ENCODE measurements at regions not wholly inside any gene's neighbourhood (a gene's known extent, or its start where the extent isn't known, plus 50 kb on each side); places are given as distances from the start of the nearest gene placed in this dataset.

GRCh38 chr2:164288235-164288634 is 333.0 kb downstream of the GRB14 start:
- no peak for ATAC-seq

- ATAC-seq, result no peak
Measured at GRCh38 chr2:164287056-164287455, 334.2 kb downstream of the GRB14 start.

- no peak for ATAC-seq
Measured at GRCh38 chr2:164285576-164285975, 335.7 kb downstream of the GRB14 start.

GRCh38 chr2:164281896-164282295 is 339.4 kb downstream of the GRB14 start:
- no peak for ATAC-seq

GRCh38 chr2:164275659-164276058 is 345.6 kb downstream of the GRB14 start:
- no peak for ATAC-seq

- ATAC-seq, result no peak
Measured at GRCh38 chr2:164260506-164260905, 360.8 kb downstream of the GRB14 start.

GRCh38 chr2:164257742-164258141 is 363.5 kb downstream of the GRB14 start:
- ATAC-seq, result no peak

- ATAC-seq, result no peak
Measured at GRCh38 chr2:164252568-164253287, 368.6 kb downstream of the GRB14 start.

GRCh38 chr2:164243315-164243714 is 378.0 kb downstream of the GRB14 start:
- ATAC-seq, result no peak

GRCh38 chr2:164242409-164242808 is 378.9 kb downstream of the GRB14 start:
- ATAC-seq, result no peak

GRCh38 chr2:164234074-164234473 is 387.2 kb downstream of the GRB14 start:
- ATAC-seq, result no peak

GRCh38 chr2:164224007-164224406 is 397.3 kb downstream of the GRB14 start:
- ATAC-seq, result no peak

- ATAC-seq, result no peak
Measured at GRCh38 chr2:164221473-164221872, 399.8 kb downstream of the GRB14 start.

- ATAC-seq, result no peak
Measured at GRCh38 chr2:164220265-164220664, 401.0 kb downstream of the GRB14 start.

- no peak for ATAC-seq
Measured at GRCh38 chr2:164213916-164214315, 407.4 kb downstream of the GRB14 start.

GRCh38 chr2:164205347-164205746 is 415.9 kb downstream of the GRB14 start:
- no peak for ATAC-seq

GRCh38 chr2:164203131-164203530 is 418.2 kb downstream of the GRB14 start:
- ATAC-seq, result no peak

- no peak for ATAC-seq
Measured at GRCh38 chr2:164198256-164198655, 423.0 kb downstream of the GRB14 start.

GRCh38 chr2:164190700-164191099 is 430.6 kb downstream of the GRB14 start:
- ATAC-seq, result no peak

- no peak for ATAC-seq
Measured at GRCh38 chr2:164189851-164190250, 431.4 kb downstream of the GRB14 start.

- ATAC-seq, result no peak
Measured at GRCh38 chr2:164187121-164187520, 434.2 kb downstream of the GRB14 start.

GRCh38 chr2:164186591-164186990 is 434.7 kb downstream of the GRB14 start:
- ATAC-seq, result no peak

GRCh38 chr2:164182116-164182627 is 439.1 kb downstream of the GRB14 start:
- no peak for ATAC-seq

- no peak for ATAC-seq
Measured at GRCh38 chr2:164178835-164179465, 442.3 kb downstream of the GRB14 start.
